Cardiac fibroblast (primary cell): ENCODE measurements at regions not wholly inside any gene's neighbourhood (a gene's known extent, or its start where the extent isn't known, plus 50 kb on each side); places are given as distances from the start of the nearest gene placed in this dataset.
A peak's percentile ranks its signal among the peaks of the same experiment; 100 is the strongest.
"Not testable (repeated sequence)": the region's sequence is repeated elsewhere in the genome, so short reads cannot be mapped to it uniquely, and the experiment has no call there.

Experiments used
- DNase-seq, 2 donors: peaks; one replicate each; pipeline versions ENCODE4 v3.0.0 to v3.0.0-alpha.2; 2010; ENCODE audit warnings: low read depth in 2 of 2
- H3K4me3 ChIP-seq, 2 donors: replicated peaks in 1 of 2; 1 replicate in 1 of 2; 2 replicates in 1 of 2; pipeline ENCODE4 v1.5.1; 2011; ENCODE audit warnings: low read depth in 2 of 2, low read length in 2 of 2, mild to moderate bottlenecking in 2 of 2, moderate library complexity in 1 of 2
- TF ChIP-seq, protein P1 (sequence below): IDR thresholded peaks from one replicate; pipeline ENCODE4 v1.5.1; 2011; ENCODE audit warnings: low read depth, mild to moderate bottlenecking, low read length, inconsistent platforms

- DNase-seq, result no peak
- TF ChIP-seq, protein P1, sequence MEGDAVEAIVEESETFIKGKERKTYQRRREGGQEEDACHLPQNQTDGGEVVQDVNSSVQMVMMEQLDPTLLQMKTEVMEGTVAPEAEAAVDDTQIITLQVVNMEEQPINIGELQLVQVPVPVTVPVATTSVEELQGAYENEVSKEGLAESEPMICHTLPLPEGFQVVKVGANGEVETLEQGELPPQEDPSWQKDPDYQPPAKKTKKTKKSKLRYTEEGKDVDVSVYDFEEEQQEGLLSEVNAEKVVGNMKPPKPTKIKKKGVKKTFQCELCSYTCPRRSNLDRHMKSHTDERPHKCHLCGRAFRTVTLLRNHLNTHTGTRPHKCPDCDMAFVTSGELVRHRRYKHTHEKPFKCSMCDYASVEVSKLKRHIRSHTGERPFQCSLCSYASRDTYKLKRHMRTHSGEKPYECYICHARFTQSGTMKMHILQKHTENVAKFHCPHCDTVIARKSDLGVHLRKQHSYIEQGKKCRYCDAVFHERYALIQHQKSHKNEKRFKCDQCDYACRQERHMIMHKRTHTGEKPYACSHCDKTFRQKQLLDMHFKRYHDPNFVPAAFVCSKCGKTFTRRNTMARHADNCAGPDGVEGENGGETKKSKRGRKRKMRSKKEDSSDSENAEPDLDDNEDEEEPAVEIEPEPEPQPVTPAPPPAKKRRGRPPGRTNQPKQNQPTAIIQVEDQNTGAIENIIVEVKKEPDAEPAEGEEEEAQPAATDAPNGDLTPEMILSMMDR, result no peak
Observed at GRCh38 chr1:29800522-29800956, 564.2 kb downstream of the PTPRU start.

GRCh38 chr1:29800120-29800519 lies 563.8 kb downstream of the PTPRU start:
- no peak for DNase-seq
- H3K4me3 ChIP-seq, result no peak overlapping the region
- TF ChIP-seq, protein P1, result no peak

More at GRCh38 chr1:29800522-29800956, 564.2 kb downstream of the PTPRU start:
- no peak overlapping the region for H3K4me3 ChIP-seq

DNA sequence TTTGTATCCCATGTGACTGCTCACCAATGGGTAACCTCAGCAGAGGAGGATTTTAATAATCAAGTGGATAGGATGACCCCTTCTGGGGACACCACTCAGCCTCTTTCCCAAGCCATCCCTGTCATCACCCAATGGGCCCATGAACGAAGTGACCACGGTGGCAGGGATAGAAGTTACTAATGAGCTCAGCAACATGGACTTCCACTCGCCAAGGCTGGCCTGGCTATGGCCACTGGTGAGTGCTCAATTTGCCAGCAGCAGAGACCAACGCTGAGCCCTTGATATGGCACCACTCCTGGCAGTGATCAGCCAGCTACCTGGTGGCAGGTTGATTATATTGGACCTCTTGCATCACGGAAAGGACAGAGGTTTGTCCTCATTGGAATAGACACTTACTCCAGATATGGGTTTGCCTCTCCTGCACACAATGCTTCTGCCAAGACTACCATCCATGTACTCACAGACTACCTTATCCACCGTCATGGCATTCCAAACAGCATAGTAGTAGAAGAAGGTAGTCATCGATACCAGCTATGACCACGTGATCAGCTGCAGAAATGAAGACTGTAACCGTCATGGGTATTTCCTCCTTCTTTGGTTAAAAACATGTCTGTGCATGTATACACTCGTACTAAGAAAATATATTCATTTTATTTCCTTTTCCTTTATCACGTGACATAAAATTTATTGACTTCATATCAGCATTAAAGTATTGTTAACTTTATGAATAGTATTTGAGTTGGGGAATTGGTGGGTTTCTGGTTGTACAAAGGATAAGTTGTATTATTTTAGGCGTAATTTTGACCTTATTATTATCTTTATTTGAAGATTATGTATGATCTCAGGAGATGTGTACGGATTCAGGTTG lies 562.6 kb downstream of the PTPRU start:
- no peak for DNase-seq
- TF ChIP-seq, protein P1, result no peak
- no peak overlapping the region for H3K4me3 ChIP-seq

DNA sequence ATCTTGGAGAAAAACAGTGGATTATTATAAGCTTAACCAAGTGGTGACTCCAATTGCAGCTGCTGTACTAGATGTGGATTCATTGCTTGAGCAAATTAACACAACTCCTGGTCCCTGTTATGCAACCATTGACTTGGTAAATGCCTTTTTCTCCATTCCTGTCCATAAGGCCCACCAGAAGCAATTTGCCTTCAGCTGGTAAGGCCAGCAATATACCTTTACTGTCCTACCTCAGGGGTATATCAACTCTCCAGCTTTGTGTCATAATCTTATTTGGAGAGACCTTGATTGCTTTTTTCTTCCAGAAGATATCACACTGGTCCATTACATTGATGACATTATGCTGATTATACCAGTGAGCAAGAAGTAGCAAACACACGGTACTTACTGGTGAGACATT lies 560.8 kb downstream of the PTPRU start:
- not testable (repeated sequence) for DNase-seq, H3K4me3 ChIP-seq

DNA sequence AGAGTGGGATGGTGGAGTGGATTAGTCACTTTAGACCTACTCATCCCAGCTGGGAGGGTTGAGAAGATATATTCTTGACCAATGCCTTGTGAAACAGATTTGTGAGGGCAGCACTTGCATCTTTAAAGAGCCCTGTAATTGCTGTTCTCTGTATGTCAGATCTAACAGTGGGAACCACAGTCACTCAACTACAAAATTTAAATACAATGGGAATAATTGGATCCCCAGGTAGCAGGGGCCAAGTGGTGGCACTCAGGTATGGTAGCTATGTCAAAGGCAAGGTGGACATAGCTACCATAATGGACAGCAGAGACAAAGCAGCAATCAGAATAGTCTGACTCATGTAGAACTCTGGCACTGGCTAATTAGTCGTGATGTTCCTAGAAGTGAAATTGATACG lies 559.6 kb downstream of the PTPRU start:
- not testable (repeated sequence) for DNase-seq, H3K4me3 ChIP-seq

- TF ChIP-seq, protein P1, result no peak
- no peak for DNase-seq
Observed at GRCh38 chr1:29793653-29794348, 557.5 kb downstream of the PTPRU start.

GRCh38 chr1:29793101-29793546 lies 556.8 kb downstream of the PTPRU start:
- no peak overlapping the region for H3K4me3 ChIP-seq
- TF ChIP-seq, protein P1, result peak; percentile 77
- DNase-seq, result peak; percentile 74 to 89

More at GRCh38 chr1:29793653-29794348, 557.5 kb downstream of the PTPRU start:
- no peak overlapping the region for H3K4me3 ChIP-seq
